Thyroid gland (tissue), 4 donors: ENCODE measurements at regions not wholly inside any gene's neighbourhood (a gene's known extent, or its start where the extent isn't known, plus 50 kb on each side); places are given as distances from the start of the nearest gene placed in this dataset.

ENCODE experiments used
- POLR2A ChIP-seq, 2 donors: fragments of 450-650 bp; IDR thresholded peaks; one replicate each; pipeline ENCODE4 v1.6.1; 2017; ENCODE audit warnings: antibody characterized with exemption in 2 of 2, mild to moderate bottlenecking in 2 of 2, moderate library complexity in 1 of 2
- TF ChIP-seq, protein P1 (sequence below), 6 experiments: fragments of 200-600 bp in 3 of 6; fragments of 450-650 bp in 3 of 6; sonication (generic) in 3 of 6; IDR thresholded peaks; one replicate each; pipeline ENCODE4 v1.5.1; 2016 to 2019; ENCODE audit warnings: antibody characterized with exemption in 6 of 6, mild to moderate bottlenecking in 2 of 6, inconsistent platforms in 1 of 6, moderate library complexity in 1 of 6

DNA sequence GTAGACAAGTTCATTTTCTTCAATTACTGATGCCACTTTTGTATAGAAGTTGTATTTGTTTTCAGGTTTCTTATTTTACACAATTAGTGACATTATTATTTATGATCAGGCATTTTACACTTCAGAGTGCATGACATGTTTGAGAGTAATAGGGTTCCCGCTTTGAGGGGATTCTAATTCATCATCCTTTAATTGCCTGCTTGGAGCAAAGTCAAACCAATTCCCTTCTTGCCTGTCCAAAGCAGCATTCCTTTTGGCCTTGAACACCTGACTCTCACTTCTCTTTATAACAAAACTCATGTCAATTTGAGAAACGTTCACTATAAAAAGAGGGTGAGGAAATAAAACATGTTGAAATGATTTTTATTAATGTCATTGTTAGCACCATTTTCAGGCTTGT, 1149.4 kb downstream of the NXPH1 start:
- TF ChIP-seq, protein P1, sequence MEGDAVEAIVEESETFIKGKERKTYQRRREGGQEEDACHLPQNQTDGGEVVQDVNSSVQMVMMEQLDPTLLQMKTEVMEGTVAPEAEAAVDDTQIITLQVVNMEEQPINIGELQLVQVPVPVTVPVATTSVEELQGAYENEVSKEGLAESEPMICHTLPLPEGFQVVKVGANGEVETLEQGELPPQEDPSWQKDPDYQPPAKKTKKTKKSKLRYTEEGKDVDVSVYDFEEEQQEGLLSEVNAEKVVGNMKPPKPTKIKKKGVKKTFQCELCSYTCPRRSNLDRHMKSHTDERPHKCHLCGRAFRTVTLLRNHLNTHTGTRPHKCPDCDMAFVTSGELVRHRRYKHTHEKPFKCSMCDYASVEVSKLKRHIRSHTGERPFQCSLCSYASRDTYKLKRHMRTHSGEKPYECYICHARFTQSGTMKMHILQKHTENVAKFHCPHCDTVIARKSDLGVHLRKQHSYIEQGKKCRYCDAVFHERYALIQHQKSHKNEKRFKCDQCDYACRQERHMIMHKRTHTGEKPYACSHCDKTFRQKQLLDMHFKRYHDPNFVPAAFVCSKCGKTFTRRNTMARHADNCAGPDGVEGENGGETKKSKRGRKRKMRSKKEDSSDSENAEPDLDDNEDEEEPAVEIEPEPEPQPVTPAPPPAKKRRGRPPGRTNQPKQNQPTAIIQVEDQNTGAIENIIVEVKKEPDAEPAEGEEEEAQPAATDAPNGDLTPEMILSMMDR (IDR thresholded peaks at IDR 0.05): no peak
- no peak for TF ChIP-seq POLR2A (IDR thresholded peaks at IDR 0.05)
